ENCODE measurements at regions not wholly inside any gene's neighbourhood (a gene's known extent, or its start where the extent isn't known, plus 50 kb on each side); places are given as distances from the start of the nearest gene placed in this dataset.

DNA sequence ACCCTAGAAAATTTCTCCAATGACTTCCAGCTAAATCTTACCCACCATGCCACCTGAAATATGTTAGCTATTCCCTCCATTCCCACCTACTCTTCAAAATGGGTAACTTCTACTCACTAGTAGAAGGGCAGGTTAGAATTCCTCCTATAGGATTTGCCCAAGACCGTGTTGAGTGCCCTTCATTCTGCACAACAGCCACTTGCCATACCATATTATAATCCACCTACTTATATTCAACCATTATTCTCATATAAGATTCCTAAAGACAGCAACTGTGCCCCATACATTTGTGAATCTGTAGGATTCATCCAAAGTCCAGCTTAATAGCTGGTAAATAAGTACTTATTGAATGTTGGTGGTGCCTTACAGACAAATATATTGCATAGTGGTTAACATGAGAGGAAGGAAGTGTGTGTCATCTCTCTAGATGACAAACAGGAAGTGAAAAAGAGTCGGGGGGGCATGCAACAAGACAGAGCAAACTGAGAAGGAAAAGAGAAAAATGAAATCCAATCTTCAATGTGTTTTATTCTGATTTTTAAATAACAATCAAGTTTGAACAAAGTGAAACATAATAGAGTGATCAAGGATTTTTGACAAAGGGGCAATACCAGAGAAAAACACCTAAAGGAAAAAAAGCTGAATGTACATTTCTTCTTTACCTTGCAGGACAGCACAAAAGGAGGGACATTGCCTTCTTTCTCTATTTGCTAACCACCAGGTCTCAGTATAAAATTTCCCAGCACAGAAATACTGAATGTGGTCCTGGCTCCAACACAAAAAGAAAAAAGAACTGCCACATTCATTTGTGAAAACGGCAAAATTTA lies 389.3 kb upstream of the USP15 start:
- TF ChIP-seq POLR2A (IDR thresholded peaks at IDR 0.05): no peak
- TF ChIP-seq, protein P1, sequence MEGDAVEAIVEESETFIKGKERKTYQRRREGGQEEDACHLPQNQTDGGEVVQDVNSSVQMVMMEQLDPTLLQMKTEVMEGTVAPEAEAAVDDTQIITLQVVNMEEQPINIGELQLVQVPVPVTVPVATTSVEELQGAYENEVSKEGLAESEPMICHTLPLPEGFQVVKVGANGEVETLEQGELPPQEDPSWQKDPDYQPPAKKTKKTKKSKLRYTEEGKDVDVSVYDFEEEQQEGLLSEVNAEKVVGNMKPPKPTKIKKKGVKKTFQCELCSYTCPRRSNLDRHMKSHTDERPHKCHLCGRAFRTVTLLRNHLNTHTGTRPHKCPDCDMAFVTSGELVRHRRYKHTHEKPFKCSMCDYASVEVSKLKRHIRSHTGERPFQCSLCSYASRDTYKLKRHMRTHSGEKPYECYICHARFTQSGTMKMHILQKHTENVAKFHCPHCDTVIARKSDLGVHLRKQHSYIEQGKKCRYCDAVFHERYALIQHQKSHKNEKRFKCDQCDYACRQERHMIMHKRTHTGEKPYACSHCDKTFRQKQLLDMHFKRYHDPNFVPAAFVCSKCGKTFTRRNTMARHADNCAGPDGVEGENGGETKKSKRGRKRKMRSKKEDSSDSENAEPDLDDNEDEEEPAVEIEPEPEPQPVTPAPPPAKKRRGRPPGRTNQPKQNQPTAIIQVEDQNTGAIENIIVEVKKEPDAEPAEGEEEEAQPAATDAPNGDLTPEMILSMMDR (IDR thresholded peaks at IDR 0.05): no peak

Data from prostate gland (tissue), 2 donors.